Lung (tissue), 11 donors: ENCODE measurements at regions not wholly inside any gene's neighbourhood (a gene's known extent, or its start where the extent isn't known, plus 50 kb on each side); places are given as distances from the start of the nearest gene placed in this dataset.
A peak's percentile ranks its signal among the peaks of the same experiment; 100 is the strongest.
"Not testable (repeated sequence)": the region's sequence is repeated elsewhere in the genome, so short reads cannot be mapped to it uniquely, and the experiment has no call there.

Experiments used
- ATAC-seq: fragments of 200-7000 bp; cut with Tn5 transposase; one replicate; pipeline ENCODE4 v1.9.1; 2020; ENCODE audit warnings: moderate number of reproducible peaks; ENCODE audit not compliant: insufficient read depth, low FRiP score
- DNase-seq, 3 donors: peaks; one replicate each; pipeline ENCODE4 v3.0.0-alpha.2; 2013 to 2017
- H3K27ac ChIP-seq, 2 donors: one replicate each; pipeline ENCODE4 v1.5.1; 2013; ENCODE audit warnings: mild to moderate bottlenecking in 2 of 2, moderate library complexity in 2 of 2, control low read depth in 1 of 2, inconsistent platforms in 1 of 2, low read depth in 1 of 2, low read length in 1 of 2
- H3K27me3 ChIP-seq, 3 donors: one replicate each; pipeline ENCODE4 v1.5.1; 2013; ENCODE audit warnings: low read length in 2 of 3; ENCODE audit not compliant: control insufficient read depth in 3 of 3, insufficient read depth in 3 of 3
- H3K36me3 ChIP-seq, 4 donors: one replicate each; pipeline ENCODE4 v1.5.1; 2013; ENCODE audit warnings: low read length in 4 of 4, mild to moderate bottlenecking in 1 of 4, moderate library complexity in 1 of 4; ENCODE audit not compliant: control insufficient read depth in 4 of 4, insufficient read depth in 4 of 4
- H3K4me1 ChIP-seq, 5 donors: one replicate each; pipeline ENCODE4 v1.5.1; 2013; ENCODE audit warnings: low read length in 5 of 5, mild to moderate bottlenecking in 2 of 5, moderate library complexity in 1 of 5; ENCODE audit not compliant: control insufficient read depth in 5 of 5, insufficient read depth in 5 of 5
- H3K4me3 ChIP-seq: one replicate; pipeline ENCODE4 v1.5.1; 2013; ENCODE audit warnings: mild to moderate bottlenecking, control low read depth, moderate library complexity
- H3K9ac ChIP-seq, 2 donors: one replicate each; pipeline ENCODE4 v1.5.1; 2013; ENCODE audit warnings: low read length in 2 of 2, control low read depth in 1 of 2; ENCODE audit not compliant: insufficient read depth in 1 of 2
- H3K9me3 ChIP-seq, 4 donors: one replicate each; pipeline ENCODE4 v1.5.1; 2013; ENCODE audit warnings: low read length in 3 of 4, mild to moderate bottlenecking in 1 of 4, moderate library complexity in 1 of 4; ENCODE audit not compliant: control insufficient read depth in 4 of 4, insufficient read depth in 3 of 4
- WGBS, 2 donors: extraction: QIAGEN DNeasy Blood & Tissue Kit; methylation state at CpG; one replicate each; pipeline ENCODE4 v1.1.7; 2013; 5-methylcytosine and 5-hydroxymethylcytosine counted together
- TF ChIP-seq, protein P1 (sequence below): IDR thresholded peaks from 2 replicates; pipeline ENCODE4 v1.5.1; 2012; ENCODE audit warnings: mild to moderate bottlenecking; ENCODE audit errors: control extremely low read depth, extremely low read depth
- donor health status: control.
- donor health status: control.
- donor health status: Bipolar disorder and iron deficiency.
- donor health status: healthy.
- donor health status: DM: yes; HTN: yes; CAD: no.

DNA sequence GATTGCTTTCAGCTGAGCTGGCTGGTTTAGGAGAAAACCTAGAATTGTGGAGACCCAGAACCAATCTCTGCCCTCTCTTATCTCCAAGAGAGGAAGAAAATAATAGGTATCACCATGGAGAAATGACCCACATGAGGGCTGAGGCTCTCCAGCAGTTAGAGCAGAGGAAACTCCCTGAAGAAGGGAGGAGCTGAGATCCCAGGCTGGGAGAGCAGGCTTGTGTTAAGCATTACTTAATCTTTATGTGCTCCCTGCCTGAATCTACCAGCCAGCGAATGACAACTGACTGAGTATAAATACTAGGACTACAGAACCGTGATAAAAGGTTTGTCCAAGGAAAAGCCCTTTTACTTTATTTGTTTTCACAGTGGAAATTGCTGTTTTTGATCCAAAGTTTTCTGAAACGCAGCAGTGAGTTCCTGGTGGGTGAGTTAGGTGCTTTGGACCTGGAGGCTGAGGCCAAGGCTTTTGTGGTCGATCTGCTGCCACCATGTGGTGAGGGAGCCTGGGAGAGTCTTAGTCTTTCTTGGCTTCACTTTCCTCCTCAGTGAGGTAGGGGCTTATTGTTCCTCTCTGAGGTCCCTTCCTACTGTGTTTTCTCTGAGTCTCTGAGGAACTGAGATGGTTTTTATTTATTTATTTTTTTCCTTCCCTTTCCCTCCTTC is 219.5 kb upstream of the NOTCH2NLA start:
- 0 to 18% methylated on average over 2 to 4 of the region's 4 CpGs for WGBS, 2 donors

GRCh38 chr1:146443871-146444222 is 215.0 kb upstream of the NOTCH2NLA start:
- peak; percentile 20 to 43 (median 39) for DNase-seq
- H3K4me3 ChIP-seq, H3K4me1 ChIP-seq, H3K36me3 ChIP-seq, H3K27ac ChIP-seq, H3K27me3 ChIP-seq, H3K9me3 ChIP-seq, H3K9ac ChIP-seq, ATAC-seq: not testable (repeated sequence)
- 0 to 1% methylated on average over 13 to 18 of the region's 23 CpGs for whole genome bisulfite sequencing, 2 donors

More for the DNA sequence above, 219.5 kb upstream of the NOTCH2NLA start:
- not testable (repeated sequence) for H3K36me3 ChIP-seq, ATAC-seq, H3K4me3 ChIP-seq, H3K27me3 ChIP-seq, H3K27ac ChIP-seq, DNase-seq, H3K9ac ChIP-seq, H3K9me3 ChIP-seq, H3K4me1 ChIP-seq
- TF ChIP-seq, protein P1, sequence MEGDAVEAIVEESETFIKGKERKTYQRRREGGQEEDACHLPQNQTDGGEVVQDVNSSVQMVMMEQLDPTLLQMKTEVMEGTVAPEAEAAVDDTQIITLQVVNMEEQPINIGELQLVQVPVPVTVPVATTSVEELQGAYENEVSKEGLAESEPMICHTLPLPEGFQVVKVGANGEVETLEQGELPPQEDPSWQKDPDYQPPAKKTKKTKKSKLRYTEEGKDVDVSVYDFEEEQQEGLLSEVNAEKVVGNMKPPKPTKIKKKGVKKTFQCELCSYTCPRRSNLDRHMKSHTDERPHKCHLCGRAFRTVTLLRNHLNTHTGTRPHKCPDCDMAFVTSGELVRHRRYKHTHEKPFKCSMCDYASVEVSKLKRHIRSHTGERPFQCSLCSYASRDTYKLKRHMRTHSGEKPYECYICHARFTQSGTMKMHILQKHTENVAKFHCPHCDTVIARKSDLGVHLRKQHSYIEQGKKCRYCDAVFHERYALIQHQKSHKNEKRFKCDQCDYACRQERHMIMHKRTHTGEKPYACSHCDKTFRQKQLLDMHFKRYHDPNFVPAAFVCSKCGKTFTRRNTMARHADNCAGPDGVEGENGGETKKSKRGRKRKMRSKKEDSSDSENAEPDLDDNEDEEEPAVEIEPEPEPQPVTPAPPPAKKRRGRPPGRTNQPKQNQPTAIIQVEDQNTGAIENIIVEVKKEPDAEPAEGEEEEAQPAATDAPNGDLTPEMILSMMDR = peak; percentile 5

DNA sequence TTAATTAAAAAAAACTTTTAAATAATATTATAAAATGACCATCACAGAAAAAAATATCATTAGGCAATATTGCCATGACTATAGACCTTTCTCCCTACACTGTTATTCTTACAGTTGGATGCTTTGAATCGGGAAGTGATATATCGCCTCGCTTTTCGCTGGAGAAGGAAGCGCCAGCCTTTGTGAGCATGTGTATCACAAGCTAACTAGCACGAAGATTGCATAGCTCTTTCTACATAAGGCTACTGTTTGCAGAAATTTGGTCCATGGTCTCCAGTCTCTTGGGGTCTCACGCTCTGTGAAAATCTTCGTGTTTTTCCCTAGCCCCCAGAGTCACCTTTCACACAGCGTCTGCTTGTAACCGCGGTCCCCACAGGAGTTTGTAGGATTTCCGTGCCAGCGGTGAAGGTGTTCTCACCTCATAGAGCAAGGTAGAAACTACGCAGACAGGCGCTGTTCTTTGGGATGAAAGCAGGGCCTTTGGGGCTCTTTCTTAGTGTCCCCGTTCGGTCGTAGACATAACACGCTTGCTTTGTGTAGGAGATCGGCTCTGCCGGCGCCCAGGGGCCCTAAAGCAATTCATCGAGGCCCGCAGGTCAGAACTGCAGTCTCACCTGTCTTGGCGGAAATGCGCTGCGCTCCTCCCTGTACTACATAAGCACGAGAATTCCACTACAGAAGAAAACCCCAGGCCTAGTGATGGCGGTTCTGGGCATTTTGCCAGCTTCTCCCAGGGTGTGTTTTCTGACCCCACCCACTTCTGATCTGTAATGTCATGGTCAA is 214.5 kb upstream of the NOTCH2NLA start:
- H3K27me3 ChIP-seq, H3K4me1 ChIP-seq, H3K4me3 ChIP-seq, H3K27ac ChIP-seq, H3K9ac ChIP-seq, H3K9me3 ChIP-seq, ATAC-seq, H3K36me3 ChIP-seq: not testable (repeated sequence)
- peak in 2 of 3 donors; percentile 7 to 9 for DNase-seq
- 56 to 57% methylated on average over 11 to 15 of the region's 29 CpGs for WGBS, 2 donors

GRCh38 chr1:146438543-146438942 is 209.7 kb upstream of the NOTCH2NLA start:
- WGBS, 2 donors = 53 to 79% methylated on average over 2 of the region's 6 CpGs
- not testable (repeated sequence) for DNase-seq, H3K36me3 ChIP-seq, H3K27me3 ChIP-seq, H3K4me3 ChIP-seq, H3K27ac ChIP-seq, H3K9me3 ChIP-seq, H3K4me1 ChIP-seq, H3K9ac ChIP-seq, ATAC-seq

DNA sequence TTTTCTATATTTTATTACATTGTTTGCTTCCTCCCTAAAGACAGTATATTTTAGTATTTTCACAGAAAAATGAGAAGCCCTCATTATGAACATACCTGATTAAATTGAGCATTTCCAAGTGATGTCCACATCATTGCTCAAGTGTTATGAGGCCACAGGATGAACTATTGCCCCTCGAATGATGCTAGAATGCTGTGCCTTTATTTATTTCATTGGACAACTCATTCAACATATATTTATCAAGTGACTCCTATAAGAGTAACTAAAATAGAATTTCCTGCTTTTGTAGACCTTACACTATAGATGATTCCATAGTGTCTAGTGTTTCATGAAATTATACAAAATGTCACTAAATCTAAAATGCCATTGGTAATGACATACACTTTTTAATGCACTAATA is 187.8 kb upstream of the NOTCH2NLA start:
- ATAC-seq, H3K27me3 ChIP-seq, DNase-seq, H3K36me3 ChIP-seq, H3K4me3 ChIP-seq, H3K27ac ChIP-seq, H3K4me1 ChIP-seq, H3K9me3 ChIP-seq, H3K9ac ChIP-seq: not testable (repeated sequence)
- 88 to 93% methylated on average over 1 of the region's 1 CpG for WGBS, 2 donors

DNA sequence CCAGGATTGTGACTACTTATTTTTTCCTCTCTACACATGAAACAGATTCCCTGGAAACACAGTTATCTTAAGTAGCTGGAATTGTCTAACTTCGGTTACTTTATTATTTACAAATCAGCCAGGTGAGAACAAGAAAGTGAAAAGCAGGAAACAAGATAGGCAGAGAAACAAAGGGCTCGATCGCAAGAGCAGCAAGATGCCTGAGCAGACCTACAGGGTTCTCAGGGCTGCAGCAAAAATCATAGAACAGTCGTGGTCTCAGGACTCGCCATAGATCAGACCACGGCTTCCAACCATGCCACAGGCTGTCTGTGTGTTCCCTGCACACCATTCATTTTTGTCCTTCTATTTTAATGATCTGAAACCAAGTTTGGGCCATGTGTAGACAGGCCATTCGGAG is 186.2 kb upstream of the NOTCH2NLA start:
- ATAC-seq = not testable (repeated sequence)
- 71 to 91% methylated on average over 5 of the region's 7 CpGs for whole genome bisulfite sequencing, 2 donors

GRCh38 chr1:146413911-146414310 is 185.1 kb upstream of the NOTCH2NLA start:
- not testable (repeated sequence) for H3K9ac ChIP-seq, H3K36me3 ChIP-seq, H3K27me3 ChIP-seq, ATAC-seq, H3K9me3 ChIP-seq, H3K27ac ChIP-seq, H3K4me1 ChIP-seq, H3K4me3 ChIP-seq
- 11 to 20% methylated on average over 2 to 4 of the region's 6 CpGs for WGBS, 2 donors
- DNase-seq = peak; percentile 2 to 36 (median 17)

More for the DNA sequence above, 186.2 kb upstream of the NOTCH2NLA start:
- H3K9ac ChIP-seq, H3K4me3 ChIP-seq, H3K4me1 ChIP-seq, H3K27ac ChIP-seq, H3K27me3 ChIP-seq, H3K36me3 ChIP-seq, H3K9me3 ChIP-seq, DNase-seq: not testable (repeated sequence)
